Renal cortical epithelial cell (primary cell): ENCODE measurements at regions not wholly inside any gene's neighbourhood (a gene's known extent, or its start where the extent isn't known, plus 50 kb on each side); places are given as distances from the start of the nearest gene placed in this dataset.
A peak's percentile ranks its signal among the peaks of the same experiment; 100 is the strongest.

Experiments
- DNase-seq: peaks from one replicate; pipeline ENCODE4 v3.0.0-alpha.2; 2011; ENCODE audit warnings: low read depth

GRCh38 chr2:144333143-144333555 lies 186.8 kb downstream of the ZEB2 start:
- no peak for DNase-seq

- DNase-seq: peak; percentile 58
These were observed 187.4 kb downstream of the ZEB2 start for GRCh38 chr2:144332356-144333142.

GRCh38 chr2:144331674-144332355 lies 188.1 kb downstream of the ZEB2 start:
- peak; percentile 55 for DNase-seq

DNA sequence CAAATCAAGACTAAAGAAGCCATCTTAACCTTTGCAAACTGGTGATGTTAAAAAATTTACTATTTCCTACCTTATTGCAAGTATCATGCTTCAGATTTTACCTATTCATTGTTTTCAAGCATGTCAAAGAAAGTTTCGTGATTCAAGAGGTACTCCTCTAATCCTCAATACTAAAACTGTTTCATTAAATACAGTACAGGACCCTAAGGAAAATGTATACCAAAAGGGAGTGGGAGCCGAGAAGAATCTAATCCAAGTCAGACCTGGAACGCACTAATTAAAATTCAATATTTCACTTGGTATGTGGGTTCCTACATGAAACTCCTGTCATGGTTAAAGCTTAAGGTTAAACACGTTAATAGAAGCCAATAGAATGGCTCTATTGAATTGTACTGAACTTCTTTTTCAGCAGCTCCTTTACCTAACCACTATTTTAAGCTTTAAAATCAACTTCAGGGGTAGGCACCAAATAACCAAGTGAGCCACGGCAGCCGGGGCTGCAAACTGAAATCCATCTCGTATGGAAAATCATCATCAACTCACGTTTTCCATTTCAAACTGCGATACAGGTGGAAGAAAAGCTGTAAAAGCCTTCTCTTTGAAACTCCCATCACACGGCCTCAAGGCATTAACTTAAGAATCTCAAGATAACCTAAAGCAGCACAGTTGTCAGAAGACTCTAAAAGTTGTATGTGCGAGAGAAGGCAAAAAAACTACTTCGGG lies 188.8 kb downstream of the ZEB2 start:
- DNase-seq: peak; percentile 21

GRCh38 chr2:144329472-144329871 lies 190.4 kb downstream of the ZEB2 start:
- DNase-seq: no peak

DNA sequence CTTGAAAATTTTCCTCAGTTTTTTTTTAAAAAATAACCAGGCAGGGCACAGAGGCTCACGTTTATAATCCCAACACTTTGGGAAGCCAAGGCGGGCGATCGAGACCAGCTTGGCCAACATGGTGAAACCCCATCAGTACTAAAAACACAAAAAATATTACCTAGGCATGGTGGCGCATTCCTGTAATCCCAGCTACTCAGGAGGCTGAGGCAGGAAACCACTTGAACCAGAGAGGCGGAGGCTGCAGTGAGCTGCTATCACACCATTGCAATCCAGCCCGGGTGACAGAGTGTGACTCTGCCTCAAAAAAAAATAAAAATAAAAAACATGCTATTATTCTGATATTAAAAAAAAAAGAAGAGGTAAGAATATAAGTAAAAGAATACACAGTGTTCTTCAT lies 191.0 kb downstream of the ZEB2 start:
- DNase-seq: no peak

- no peak for DNase-seq
These were observed 193.1 kb downstream of the ZEB2 start for GRCh38 chr2:144326825-144327224.

GRCh38 chr2:144325086-144325485 lies 194.8 kb downstream of the ZEB2 start:
- DNase-seq: peak; percentile 82

DNA sequence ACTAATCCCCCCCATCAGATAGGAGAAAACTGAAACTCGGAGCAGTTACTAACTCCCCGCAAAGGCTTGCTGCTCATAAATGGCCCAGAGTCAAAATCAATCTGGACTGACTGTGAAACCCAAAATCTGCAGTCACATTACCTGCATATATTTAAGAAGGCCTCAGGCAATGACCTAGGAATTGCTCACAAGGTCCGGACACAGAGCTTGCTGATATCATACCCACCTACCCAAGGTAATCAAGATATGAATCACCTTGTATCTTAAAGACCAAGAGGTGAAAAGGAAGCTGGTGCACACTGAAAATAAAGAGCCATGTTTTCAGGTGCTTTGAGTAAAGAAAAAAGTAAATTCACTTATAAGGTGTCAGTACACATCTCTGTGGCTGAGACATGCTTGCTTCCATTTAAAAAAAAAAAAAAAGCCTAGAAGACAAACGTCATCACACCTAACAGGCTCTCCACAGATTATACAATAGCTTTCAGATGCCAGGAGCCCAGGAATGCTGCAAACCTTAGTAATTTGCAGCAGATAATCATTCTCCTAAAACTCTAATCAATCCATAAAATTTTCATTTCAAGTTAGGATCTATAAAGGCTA lies 195.4 kb downstream of the ZEB2 start:
- DNase-seq: peak; percentile 51

DNA sequence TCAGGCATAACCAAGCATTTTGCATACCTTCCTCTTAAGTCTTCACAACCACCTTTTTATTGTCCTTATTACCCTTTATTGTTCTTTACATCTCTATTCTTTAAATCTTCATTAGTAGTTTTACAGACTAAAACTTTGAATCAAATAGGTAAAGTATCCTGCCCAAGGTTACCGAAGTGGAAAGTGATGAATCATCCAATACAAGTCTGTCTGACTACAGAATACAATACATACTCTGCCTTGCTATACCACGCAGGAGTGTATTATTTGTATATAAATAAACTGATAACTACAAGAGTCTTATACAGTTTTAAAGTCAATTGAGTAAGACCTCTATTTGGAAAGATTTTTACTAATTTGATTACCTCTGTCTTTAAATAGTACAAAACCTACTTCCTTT lies 196.0 kb downstream of the ZEB2 start:
- peak; percentile 61 for DNase-seq

DNA sequence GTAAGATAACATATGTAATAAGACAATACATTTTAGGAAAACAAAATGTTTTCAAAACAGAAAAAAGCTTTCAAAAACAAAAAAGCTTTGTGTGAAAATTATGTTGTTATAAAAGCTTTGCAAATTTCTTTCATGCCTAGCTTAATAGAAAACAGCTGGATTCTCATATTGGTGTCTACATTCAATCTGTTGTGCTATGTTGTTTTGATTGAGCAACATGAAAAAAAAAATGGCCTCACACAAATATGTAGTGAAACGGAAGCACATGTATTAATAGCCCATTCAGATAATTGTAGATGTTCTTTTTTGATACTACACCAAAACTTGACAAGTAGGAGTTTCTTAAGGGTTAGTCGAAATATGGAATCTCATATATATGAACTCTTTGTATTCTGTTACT lies 197.5 kb downstream of the ZEB2 start:
- no peak for DNase-seq

DNA sequence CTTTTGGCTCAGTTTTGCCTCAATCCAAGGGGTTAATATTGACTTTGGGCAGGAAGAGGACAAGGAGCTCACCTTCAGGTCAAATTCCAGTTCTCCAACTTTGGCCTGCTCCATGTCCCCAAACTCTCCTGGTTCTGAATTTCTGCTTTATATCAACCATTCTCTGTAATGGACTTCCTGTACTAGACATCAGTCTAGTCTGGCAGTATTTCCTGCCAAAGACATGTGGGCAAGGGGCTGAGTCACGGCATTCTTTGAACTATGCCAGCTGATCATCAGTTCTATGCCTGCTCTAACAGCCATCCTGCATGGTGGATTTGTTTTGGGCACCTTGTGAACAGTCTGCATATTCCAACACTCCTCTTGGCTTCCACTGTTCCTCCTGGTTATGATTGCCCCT lies 199.4 kb downstream of the ZEB2 start:
- peak; percentile 87 for DNase-seq

DNA sequence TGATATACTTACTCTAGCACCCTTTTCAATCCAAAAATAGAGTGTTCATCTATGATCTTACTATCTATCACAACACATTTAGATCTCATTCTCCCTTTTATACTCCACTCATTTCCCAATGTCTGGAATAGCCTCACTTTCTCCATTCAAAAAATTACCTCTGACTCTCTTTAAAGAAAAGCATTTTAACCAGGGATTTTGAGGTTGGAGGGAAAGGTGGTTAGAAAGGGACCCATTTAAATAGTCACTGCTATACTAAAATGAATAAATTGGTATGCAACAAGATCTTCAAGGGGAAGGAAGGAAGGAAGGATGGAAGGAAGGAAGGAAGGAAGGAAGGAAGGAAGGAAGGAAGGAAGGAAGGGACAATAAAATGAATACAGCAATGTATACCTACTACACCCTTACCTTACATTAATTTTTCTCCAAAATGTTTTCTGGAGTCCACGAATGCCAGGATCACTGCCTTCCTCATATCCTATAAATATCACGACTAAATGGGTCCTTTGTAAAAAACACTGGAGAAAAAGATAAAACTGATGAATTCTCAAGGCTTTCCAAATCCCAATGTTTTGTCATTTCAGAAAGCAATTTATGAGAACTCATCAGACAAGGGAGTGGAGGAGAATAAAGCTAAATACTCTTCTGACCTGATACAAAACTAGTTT lies 202.7 kb downstream of the ZEB2 start:
- no peak for DNase-seq

GRCh38 chr2:144310889-144311608 lies 208.9 kb downstream of the ZEB2 start:
- no peak for DNase-seq

DNA sequence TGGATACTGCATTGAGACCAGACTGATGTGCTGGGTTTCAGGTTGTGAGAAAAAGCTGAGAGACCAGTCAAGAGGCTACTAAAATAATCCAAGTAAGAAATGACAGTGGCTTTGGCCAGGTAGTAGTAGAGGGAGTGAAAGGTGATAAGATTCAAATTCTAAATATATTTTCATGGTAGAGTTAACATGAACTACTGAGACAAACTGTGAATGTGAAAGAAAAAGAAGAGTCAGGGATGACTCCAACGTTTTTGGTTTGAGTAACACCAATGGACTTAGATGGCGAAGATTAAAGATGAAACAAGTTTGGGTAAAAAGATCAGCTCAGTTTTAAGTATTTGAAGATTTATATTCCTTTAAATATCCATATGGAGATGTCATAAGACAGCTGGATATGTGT lies 209.4 kb downstream of the ZEB2 start:
- DNase-seq: no peak

DNA sequence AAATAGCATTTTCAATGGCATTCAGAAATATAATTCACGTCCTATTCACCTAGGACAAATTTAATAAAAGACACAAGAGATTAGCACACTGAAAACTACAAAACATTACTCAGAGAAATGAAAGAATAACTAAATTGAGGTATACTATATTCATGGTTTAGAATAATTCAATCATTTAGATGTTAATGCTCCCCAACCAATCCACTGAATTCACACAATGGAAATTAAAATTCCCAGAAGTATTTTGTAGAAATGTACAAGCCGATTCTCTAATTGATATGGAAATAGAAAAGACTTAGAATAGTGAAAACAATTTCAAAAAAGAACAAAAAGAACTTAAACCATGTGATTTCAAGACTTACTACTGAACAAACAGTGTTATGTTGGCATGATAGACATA lies 212.2 kb downstream of the ZEB2 start:
- DNase-seq: no peak

DNA sequence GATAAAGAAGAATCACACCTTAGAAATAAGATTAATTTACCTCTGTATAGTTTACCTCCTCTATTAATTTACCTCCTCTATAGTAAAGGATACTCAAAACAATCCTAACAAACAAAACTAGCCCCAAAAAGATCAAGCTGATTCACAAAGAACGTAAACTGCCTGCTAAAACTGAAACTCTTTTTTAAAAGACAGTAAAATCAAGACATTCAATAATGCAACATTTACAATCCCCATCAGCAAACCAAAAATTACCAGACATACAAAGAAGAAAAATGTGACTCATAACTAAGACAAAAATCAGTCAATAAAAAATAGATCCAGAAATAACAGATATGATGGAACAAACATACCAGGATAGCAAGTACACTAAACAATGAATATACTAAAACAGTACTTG lies 215.7 kb downstream of the ZEB2 start:
- no peak for DNase-seq

- DNase-seq: no peak
These were observed 219.3 kb downstream of the ZEB2 start for GRCh38 chr2:144300632-144301031.

DNA sequence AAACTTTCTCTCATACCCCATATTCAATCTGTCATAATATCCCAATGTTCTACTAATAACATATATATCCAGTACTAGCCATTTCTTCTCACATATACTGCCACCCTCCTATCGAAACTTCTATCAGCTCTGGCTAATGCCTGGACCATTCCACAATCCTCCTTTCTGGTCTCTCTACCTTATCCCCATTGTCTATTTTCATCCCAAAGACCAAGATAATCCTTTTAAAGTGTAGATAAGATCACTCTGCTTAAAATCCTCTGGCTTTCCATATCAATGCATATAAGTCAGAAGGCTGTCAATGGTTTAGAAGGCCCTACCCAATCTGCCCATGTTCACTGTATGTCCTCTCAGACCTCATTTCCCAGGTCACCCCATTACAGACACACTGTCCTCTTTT lies 229.6 kb downstream of the ZEB2 start:
- no peak for DNase-seq

DNA sequence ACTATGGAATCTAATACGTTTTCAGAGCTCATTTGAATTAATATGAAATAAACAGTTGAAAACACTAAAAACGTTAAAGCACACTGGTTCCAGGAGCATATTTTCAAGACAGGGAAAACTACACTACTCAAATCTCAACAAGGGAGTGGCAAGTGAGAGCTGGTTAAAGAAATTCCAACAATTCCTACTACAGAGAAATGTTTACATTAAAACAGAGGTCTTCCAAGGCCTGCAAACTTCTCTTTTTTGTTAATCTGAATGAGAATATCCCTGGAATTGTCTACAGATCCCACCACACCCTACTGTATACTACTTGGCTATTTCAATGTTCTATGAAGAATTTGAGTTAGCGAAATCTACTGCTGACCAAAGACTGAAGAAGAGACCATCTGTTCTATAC lies 231.5 kb downstream of the ZEB2 start:
- no peak for DNase-seq

DNA sequence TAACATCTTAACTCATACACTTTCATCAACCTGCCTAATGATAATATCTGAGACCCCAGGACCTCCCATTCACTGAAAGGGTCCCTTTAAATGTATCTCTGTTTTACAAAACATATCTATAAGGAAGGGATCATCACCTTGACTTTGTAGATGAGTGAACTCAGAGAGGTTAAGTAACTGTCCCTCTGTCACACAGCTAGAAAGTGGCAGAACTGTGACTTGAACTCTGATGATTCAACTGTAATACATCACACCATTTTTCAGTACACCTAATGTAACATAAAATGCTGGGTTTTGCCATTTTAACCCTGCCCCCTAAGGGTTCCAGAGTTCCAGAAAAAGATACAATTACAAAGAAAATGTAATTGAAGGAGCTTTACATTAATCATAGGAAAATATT lies 234.6 kb downstream of the ZEB2 start:
- DNase-seq: no peak
